Astrocyte of the cerebellum (primary cell): ENCODE measurements at regions not wholly inside any gene's neighbourhood (a gene's known extent, or its start where the extent isn't known, plus 50 kb on each side); places are given as distances from the start of the nearest gene placed in this dataset.
A peak's percentile ranks its signal among the peaks of the same experiment; 100 is the strongest.

Source experiments
- DNase-seq: peaks from one replicate; pipeline ENCODE4 v3.0.0-alpha.2; 2011; ENCODE audit warnings: low read depth
- H3K4me3 ChIP-seq: 2 replicates; pipeline ENCODE4 v1.5.1; 2011; ENCODE audit warnings: mild to moderate bottlenecking, low read depth, low read length, moderate library complexity
- in situ Hi-C: cut with HindIII; loops from 2 replicates; pipeline ENCODE4 v1.10.0; 2017; ENCODE audit warnings: low sequenced_read_pairs
- TF ChIP-seq, protein P1 (sequence below): IDR thresholded peaks from 2 replicates; pipeline ENCODE4 v1.5.1; 2012; ENCODE audit warnings: low read length, low read depth, moderate library complexity, mild to moderate bottlenecking; ENCODE audit errors: missing control alignments

DNA sequence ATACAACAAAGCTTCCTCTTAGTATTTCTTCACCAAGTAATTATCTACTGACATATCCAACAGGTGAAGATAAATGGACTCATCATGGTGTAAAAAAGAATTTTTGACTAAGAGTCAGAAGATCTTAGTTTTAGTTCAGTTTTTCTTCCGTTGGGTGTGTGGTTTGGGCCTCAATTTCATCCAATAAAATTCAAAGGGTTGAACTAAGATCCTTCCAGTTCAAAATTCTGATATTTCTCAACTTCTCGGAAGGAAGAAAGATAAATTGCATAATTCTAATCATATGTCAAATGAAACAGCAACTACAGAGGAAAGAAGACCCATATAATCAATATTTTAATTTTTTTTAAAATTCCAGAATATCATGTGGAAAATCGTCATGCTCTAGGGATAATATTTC, 192.7 kb downstream of the SPRY1 start:
- TF ChIP-seq, protein P1, sequence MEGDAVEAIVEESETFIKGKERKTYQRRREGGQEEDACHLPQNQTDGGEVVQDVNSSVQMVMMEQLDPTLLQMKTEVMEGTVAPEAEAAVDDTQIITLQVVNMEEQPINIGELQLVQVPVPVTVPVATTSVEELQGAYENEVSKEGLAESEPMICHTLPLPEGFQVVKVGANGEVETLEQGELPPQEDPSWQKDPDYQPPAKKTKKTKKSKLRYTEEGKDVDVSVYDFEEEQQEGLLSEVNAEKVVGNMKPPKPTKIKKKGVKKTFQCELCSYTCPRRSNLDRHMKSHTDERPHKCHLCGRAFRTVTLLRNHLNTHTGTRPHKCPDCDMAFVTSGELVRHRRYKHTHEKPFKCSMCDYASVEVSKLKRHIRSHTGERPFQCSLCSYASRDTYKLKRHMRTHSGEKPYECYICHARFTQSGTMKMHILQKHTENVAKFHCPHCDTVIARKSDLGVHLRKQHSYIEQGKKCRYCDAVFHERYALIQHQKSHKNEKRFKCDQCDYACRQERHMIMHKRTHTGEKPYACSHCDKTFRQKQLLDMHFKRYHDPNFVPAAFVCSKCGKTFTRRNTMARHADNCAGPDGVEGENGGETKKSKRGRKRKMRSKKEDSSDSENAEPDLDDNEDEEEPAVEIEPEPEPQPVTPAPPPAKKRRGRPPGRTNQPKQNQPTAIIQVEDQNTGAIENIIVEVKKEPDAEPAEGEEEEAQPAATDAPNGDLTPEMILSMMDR, result no peak
- in situ Hi-C loops, result no loop called here
- DNase-seq, result no peak
- H3K4me3 ChIP-seq, result no peak overlapping the region

DNA sequence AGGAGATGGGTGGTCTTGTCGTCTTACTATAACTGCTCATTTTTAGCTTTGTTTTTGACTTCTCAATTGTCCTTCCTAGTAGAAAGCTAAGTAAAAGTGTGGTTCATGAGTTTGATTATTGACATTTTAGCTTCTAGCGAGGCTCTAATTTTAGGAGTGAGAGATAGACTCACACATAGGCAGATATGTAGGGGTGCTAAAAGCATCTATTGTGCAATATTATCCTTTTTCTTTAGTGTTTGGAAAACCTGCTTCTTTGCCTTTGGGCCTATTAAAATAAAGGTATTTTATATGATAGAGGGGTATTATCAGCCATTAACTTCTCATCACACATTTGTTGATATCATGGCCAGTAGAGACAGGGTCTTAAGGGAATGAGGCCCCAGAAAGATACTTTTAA, 195.3 kb downstream of the SPRY1 start:
- in situ Hi-C loops, result no loop called here
- TF ChIP-seq, protein P1, result no peak
- DNase-seq, result no peak
- no peak overlapping the region for H3K4me3 ChIP-seq

DNA sequence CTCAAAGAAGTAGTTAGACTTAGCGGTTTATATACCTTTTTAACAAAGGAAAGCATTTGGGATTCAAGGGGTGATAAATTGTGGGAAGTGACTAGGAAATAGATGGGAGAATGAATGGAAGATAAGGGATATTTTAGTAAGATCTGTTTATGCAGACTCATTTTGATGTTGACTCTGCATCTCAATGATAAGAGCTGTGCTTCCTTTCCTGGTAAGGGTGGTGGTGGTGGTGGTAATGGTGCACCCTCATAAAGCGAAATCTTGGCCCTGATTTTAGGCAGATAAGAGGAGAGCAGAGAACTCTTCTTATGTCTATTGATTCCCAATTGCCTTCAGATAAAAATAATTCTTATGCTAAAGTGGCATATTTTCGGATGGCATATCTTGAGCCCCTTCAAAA, 197.1 kb downstream of the SPRY1 start:
- in situ Hi-C loops, result no loop called here
- TF ChIP-seq, protein P1, result no peak
- no peak overlapping the region for H3K4me3 ChIP-seq
- no peak for DNase-seq

DNA sequence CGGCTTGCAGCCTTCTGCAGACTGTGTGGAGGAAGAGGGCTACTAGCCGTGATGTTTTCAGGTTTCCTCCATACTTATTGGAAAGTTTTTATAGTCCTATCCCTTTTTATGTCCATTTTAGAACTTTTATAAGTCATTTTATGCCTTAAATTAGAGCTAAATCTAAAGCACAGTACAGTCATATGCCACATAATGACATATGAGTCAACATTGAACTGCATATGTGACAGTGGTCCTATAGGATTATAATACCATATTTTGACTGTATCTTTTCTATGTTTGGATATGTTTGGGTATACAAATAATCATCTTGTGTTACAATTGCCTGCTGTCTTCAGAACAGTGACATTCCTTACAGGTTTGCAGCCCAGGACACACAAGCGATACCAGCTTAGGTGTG, 200.2 kb downstream of the SPRY1 start:
- in situ Hi-C loops, result no loop called here

DNA sequence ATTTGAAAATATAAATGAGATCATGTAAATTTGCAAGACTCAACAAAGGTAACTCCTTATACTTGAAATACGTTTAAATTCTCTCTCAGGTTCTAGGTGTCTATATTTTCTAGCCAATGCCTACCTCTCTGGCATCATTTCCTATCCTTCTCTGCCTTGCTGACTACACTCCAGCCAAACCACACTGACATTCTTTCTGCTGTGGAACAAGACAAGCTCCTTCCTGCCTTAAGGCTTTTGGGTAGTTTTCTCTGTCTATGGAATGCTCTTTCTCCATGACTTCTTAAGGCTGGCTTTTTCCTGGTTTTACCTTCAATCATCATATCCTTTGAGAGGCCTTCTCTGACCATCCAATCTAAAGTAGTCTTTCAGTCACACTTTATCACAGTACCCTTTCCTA, 201.0 kb downstream of the SPRY1 start:
- TF ChIP-seq, protein P1, result no peak
- in situ Hi-C loops, result no loop called here
- DNase-seq, result peak; percentile 48
- no peak overlapping the region for H3K4me3 ChIP-seq

More for the DNA sequence above, 200.2 kb downstream of the SPRY1 start:
- TF ChIP-seq, protein P1, result no peak
- no peak for DNase-seq
- no peak overlapping the region for H3K4me3 ChIP-seq

DNA sequence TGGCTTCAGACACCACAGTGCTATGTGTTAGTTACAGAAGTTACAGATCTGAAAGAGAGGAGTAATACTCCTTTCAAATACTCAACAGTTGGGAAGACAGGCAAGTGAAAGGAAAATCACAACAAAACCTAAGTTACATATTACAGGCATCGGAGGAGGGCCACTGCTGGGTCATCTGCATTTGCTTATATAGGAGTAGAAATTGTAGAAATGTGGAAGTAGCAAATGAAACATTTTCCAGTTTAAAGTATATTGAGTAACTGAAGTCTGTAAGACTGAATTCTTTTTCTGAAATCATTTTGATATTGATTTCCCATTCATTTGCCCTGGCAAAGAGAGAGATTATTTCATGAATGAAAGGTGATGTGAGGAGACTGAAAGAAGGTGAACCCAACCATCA, 201.7 kb downstream of the SPRY1 start:
- no peak for DNase-seq
- in situ Hi-C loops, result no loop called here
- H3K4me3 ChIP-seq, result no peak overlapping the region
- TF ChIP-seq, protein P1, result no peak
